ENCODE measurements at regions not wholly inside any gene's neighbourhood (a gene's known extent, or its start where the extent isn't known, plus 50 kb on each side); places are given as distances from the start of the nearest gene placed in this dataset.

DNA sequence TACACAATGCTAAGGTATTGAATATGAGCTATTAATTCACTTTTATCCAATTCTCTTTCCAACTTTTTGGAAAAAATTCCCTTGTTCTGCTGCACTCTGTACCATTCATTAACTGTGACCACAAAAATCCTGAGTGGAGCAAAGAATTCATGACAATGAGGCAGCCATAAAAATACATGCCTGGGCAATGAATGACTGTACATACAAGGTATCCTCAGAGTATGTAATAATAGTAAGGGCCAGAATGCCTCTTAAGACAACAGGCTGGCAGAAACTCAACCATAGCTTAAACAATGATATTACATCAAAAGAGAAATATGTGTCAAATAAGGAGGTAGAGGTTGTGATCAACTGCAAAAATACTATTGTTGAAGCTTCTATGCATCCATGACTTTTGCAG lies 74.7 kb upstream of the CA10 start:
- TF ChIP-seq POLR2A (IDR thresholded peaks at IDR 0.05): no peak
- TF ChIP-seq, protein P1, sequence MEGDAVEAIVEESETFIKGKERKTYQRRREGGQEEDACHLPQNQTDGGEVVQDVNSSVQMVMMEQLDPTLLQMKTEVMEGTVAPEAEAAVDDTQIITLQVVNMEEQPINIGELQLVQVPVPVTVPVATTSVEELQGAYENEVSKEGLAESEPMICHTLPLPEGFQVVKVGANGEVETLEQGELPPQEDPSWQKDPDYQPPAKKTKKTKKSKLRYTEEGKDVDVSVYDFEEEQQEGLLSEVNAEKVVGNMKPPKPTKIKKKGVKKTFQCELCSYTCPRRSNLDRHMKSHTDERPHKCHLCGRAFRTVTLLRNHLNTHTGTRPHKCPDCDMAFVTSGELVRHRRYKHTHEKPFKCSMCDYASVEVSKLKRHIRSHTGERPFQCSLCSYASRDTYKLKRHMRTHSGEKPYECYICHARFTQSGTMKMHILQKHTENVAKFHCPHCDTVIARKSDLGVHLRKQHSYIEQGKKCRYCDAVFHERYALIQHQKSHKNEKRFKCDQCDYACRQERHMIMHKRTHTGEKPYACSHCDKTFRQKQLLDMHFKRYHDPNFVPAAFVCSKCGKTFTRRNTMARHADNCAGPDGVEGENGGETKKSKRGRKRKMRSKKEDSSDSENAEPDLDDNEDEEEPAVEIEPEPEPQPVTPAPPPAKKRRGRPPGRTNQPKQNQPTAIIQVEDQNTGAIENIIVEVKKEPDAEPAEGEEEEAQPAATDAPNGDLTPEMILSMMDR (IDR thresholded peaks at IDR 0.05): no peak
